Neutrophil (primary cell): ENCODE measurements at regions not wholly inside any gene's neighbourhood (a gene's known extent, or its start where the extent isn't known, plus 50 kb on each side); places are given as distances from the start of the nearest gene placed in this dataset.

Experiments used
- H3K27ac ChIP-seq: fragments of 200-600 bp; sonication (generic); 2 replicates; pipeline ENCODE4 v1.5.1; 2016; ENCODE audit warnings: mild to moderate bottlenecking, moderate library complexity
- H3K27me3 ChIP-seq: fragments of 200-600 bp; sonication (generic); 2 replicates; pipeline ENCODE4 v1.6.0; 2016; ENCODE audit warnings: mild to moderate bottlenecking
- H3K36me3 ChIP-seq: fragments of 200-600 bp; sonication (generic); 2 replicates; pipeline ENCODE4 v1.5.1; 2017
- H3K4me1 ChIP-seq, 2 experiments: fragments of 200-600 bp in 1 of 2; sonication (generic) in 1 of 2; 1 replicate in 1 of 2; 2 replicates in 1 of 2; pipeline versions ENCODE4 v1.5.1 to v1.6.1; 2013 to 2016; ENCODE audit warnings: low read depth in 1 of 2, low read length in 1 of 2, mild to moderate bottlenecking in 1 of 2, moderate library complexity in 1 of 2; ENCODE audit not compliant: control insufficient read depth in 1 of 2, insufficient read depth in 1 of 2
- H3K4me3 ChIP-seq, 2 experiments: fragments of 200-600 bp in 1 of 2; sonication (generic) in 1 of 2; 1 replicate in 1 of 2; 2 replicates in 1 of 2; pipeline ENCODE4 v1.5.1; 2013 to 2016; ENCODE audit warnings: low read depth in 1 of 2, low read length in 1 of 2, mild to moderate bottlenecking in 1 of 2, moderate library complexity in 1 of 2
- H3K9me3 ChIP-seq: fragments of 200-600 bp; sonication (generic); 2 replicates; pipeline ENCODE4 v1.5.1; 2016
- CTCF ChIP-seq: fragments of 200-600 bp; sonication (generic); IDR thresholded peaks from 2 replicates; pipeline ENCODE4 v1.5.1; 2016; ENCODE audit warnings: antibody characterized with exemption

- H3K27me3 ChIP-seq = no peaks in the 10 kb centered on the region
- no peaks in the 10 kb centered on the region for H3K9me3 ChIP-seq
- no peaks in the 10 kb centered on the region for H3K36me3 ChIP-seq
- H3K4me3 ChIP-seq = no peak overlapping the region
- no peak for TF ChIP-seq CTCF
- H3K4me1 ChIP-seq = no peaks in the 10 kb centered on the region
- no peak overlapping the region for H3K27ac ChIP-seq
These were observed 137.2 kb upstream of the CELF4 start for GRCh38 chr18:37702841-37703240.

GRCh38 chr18:37701967-37702366 lies 136.4 kb upstream of the CELF4 start:
- Histone ChIP-seq H3K27ac (no peak overlapping the region), H3K4me1 (no peaks in the 10 kb centered on the region), H3K4me3 (no peak overlapping the region), H3K27me3 (no peaks in the 10 kb centered on the region), H3K36me3 (no peaks in the 10 kb centered on the region), H3K9me3 (no peaks in the 10 kb centered on the region)
- TF ChIP-seq CTCF = no peak

GRCh38 chr18:37698508-37699040 lies 133.0 kb upstream of the CELF4 start:
- H3K27ac ChIP-seq = no peak overlapping the region
- H3K36me3 ChIP-seq = no peaks in the 10 kb centered on the region
- H3K27me3 ChIP-seq = no peaks in the 10 kb centered on the region
- H3K4me3 ChIP-seq = no peak overlapping the region
- H3K9me3 ChIP-seq = no peaks in the 10 kb centered on the region
- no peaks in the 10 kb centered on the region for H3K4me1 ChIP-seq
- TF ChIP-seq CTCF = no peak

GRCh38 chr18:37694516-37694915 lies 128.9 kb upstream of the CELF4 start:
- Histone ChIP-seq H3K9me3 (no peaks in the 10 kb centered on the region), H3K36me3 (no peaks in the 10 kb centered on the region)

GRCh38 chr18:37691162-37691561 lies 125.6 kb upstream of the CELF4 start:
- Histone ChIP-seq H3K4me3 (no peak overlapping the region), H3K36me3 (no peaks in the 10 kb centered on the region), H3K27me3 (no peaks in the 10 kb centered on the region), H3K4me1 (no peaks in the 10 kb centered on the region), H3K27ac (no peak overlapping the region), H3K9me3 (no peaks in the 10 kb centered on the region)
- TF ChIP-seq CTCF = no peak

More at GRCh38 chr18:37694516-37694915, 128.9 kb upstream of the CELF4 start:
- H3K27me3 ChIP-seq = no peaks in the 10 kb centered on the region
- no peaks in the 10 kb centered on the region for H3K4me1 ChIP-seq
- no peak for TF ChIP-seq CTCF
- H3K4me3 ChIP-seq = no peak overlapping the region
- no peak overlapping the region for H3K27ac ChIP-seq

- no peaks in the 10 kb centered on the region for H3K9me3 ChIP-seq
- H3K27ac ChIP-seq = no peak overlapping the region
- H3K4me1 ChIP-seq = no peaks in the 10 kb centered on the region
- H3K4me3 ChIP-seq = no peak overlapping the region
- no peaks in the 10 kb centered on the region for H3K36me3 ChIP-seq
- no peaks in the 10 kb centered on the region for H3K27me3 ChIP-seq
- TF ChIP-seq CTCF = no peak
These were observed 124.2 kb upstream of the CELF4 start for GRCh38 chr18:37689841-37690240.
